Chondrocyte (in vitro differentiated cells): ENCODE measurements at regions not wholly inside any gene's neighbourhood (a gene's known extent, or its start where the extent isn't known, plus 50 kb on each side); places are given as distances from the start of the nearest gene placed in this dataset.

ENCODE experiments used
- DNase-seq: peaks from one replicate; pipeline ENCODE4 v3.0.0; 2021; ENCODE audit warnings: mixed read lengths, low spot score
- H3K27ac Mint-ChIP-seq: one replicate; pipeline ENCODE4 v1.8.0; 2021; ENCODE audit warnings: mild to moderate bottlenecking, moderate library complexity, mixed read lengths; ENCODE audit not compliant: unreplicated experiment
- H3K27me3 Mint-ChIP-seq: 2 replicates; pipeline ENCODE4 v1.8.0; 2021; ENCODE audit warnings: low read depth, mixed read lengths
- H3K36me3 Mint-ChIP-seq: 2 replicates; pipeline ENCODE4 v1.8.0; 2021; ENCODE audit warnings: low read depth, mixed read lengths
- H3K4me1 Mint-ChIP-seq: 2 replicates; pipeline ENCODE4 v1.8.0; 2021; ENCODE audit warnings: low read depth, mild to moderate bottlenecking, mixed read lengths
- H3K4me3 Mint-ChIP-seq: one replicate; pipeline ENCODE4 v1.8.0; 2021; ENCODE audit warnings: mild to moderate bottlenecking, moderate library complexity, mixed read lengths; ENCODE audit not compliant: unreplicated experiment
- H3K9me3 Mint-ChIP-seq: 2 replicates; pipeline ENCODE4 v1.8.0; 2021; ENCODE audit warnings: low read depth, mixed read lengths
- CTCF ChIP-seq: fragments of 200-600 bp; sonication (generic); IDR thresholded peaks from 2 replicates; pipeline ENCODE4 v1.5.0; 2021; ENCODE audit warnings: antibody characterized with exemption, mild to moderate bottlenecking, moderate library complexity

- H3K27ac Mint-ChIP-seq = no peak overlapping the region
- H3K9me3 Mint-ChIP-seq = peaks cover 3% of the 10 kb centered on the region
- DNase-seq = no peak
- H3K4me3 Mint-ChIP-seq = no peak overlapping the region
- H3K27me3 Mint-ChIP-seq = peaks cover 18% of the 10 kb centered on the region
- H3K4me1 Mint-ChIP-seq = peaks cover 35% of the 10 kb centered on the region
- no peak for TF ChIP-seq CTCF
- no peaks in the 10 kb centered on the region for H3K36me3 Mint-ChIP-seq
Measured at GRCh38 chr10:44199991-44200655, 184.8 kb downstream of the CXCL12 start.

GRCh38 chr10:44199267-44199666 is 185.6 kb downstream of the CXCL12 start:
- DNase-seq = no peak
- no peak for TF ChIP-seq CTCF
- no peak overlapping the region for H3K27ac Mint-ChIP-seq
- H3K36me3 Mint-ChIP-seq = no peaks in the 10 kb centered on the region
- H3K4me1 Mint-ChIP-seq = peaks cover 44% of the 10 kb centered on the region
- H3K9me3 Mint-ChIP-seq = peaks cover 3% of the 10 kb centered on the region
- H3K4me3 Mint-ChIP-seq = no peak overlapping the region
- peaks cover 11% of the 10 kb centered on the region for H3K27me3 Mint-ChIP-seq

GRCh38 chr10:44198780-44199097 is 186.2 kb downstream of the CXCL12 start:
- no peak for DNase-seq

GRCh38 chr10:44198096-44198779 is 186.7 kb downstream of the CXCL12 start:
- Mint-ChIP-seq H3K4me3 (no peak overlapping the region), H3K4me1 (peaks cover 46% of the 10 kb centered on the region)
- TF ChIP-seq CTCF = no peak

More at GRCh38 chr10:44198780-44199097, 186.2 kb downstream of the CXCL12 start:
- Mint-ChIP-seq H3K4me3 (no peak overlapping the region), H3K36me3 (no peaks in the 10 kb centered on the region), H3K27ac (peak overlapping the region; percentile 9), H3K4me1 (peaks cover 46% of the 10 kb centered on the region), H3K27me3 (peaks cover 9% of the 10 kb centered on the region), H3K9me3 (peaks cover 3% of the 10 kb centered on the region)
- no peak for TF ChIP-seq CTCF

GRCh38 chr10:44197646-44198045 is 187.3 kb downstream of the CXCL12 start:
- Mint-ChIP-seq H3K36me3 (no peaks in the 10 kb centered on the region), H3K27me3 (peaks cover 6% of the 10 kb centered on the region), H3K4me3 (no peak overlapping the region), H3K4me1 (peaks cover 51% of the 10 kb centered on the region), H3K9me3 (peaks cover 3% of the 10 kb centered on the region), H3K27ac (no peak overlapping the region)
- TF ChIP-seq CTCF = no peak
- DNase-seq = no peak

More at GRCh38 chr10:44198096-44198779, 186.7 kb downstream of the CXCL12 start:
- DNase-seq = no peak
- Mint-ChIP-seq H3K9me3 (peaks cover 3% of the 10 kb centered on the region), H3K36me3 (no peaks in the 10 kb centered on the region), H3K27ac (peak overlapping the region; percentile 9), H3K27me3 (peaks cover 5% of the 10 kb centered on the region)
